Cardiac muscle cell (in vitro differentiated cells and primary cell): ENCODE measurements at regions not wholly inside any gene's neighbourhood (a gene's known extent, or its start where the extent isn't known, plus 50 kb on each side); places are given as distances from the start of the nearest gene placed in this dataset.
A peak's percentile ranks its signal among the peaks of the same experiment; 100 is the strongest.
"Not testable (repeated sequence)": the region's sequence is repeated elsewhere in the genome, so short reads cannot be mapped to it uniquely, and the experiment has no call there.

ENCODE experiments used
- DNase-seq, 2 donors: peaks; one replicate each; pipeline versions ENCODE4 v3.0.0 to v3.0.0-alpha.2; 2010 to 2017; ENCODE audit warnings: low read depth in 1 of 2, low spot score in 1 of 2
- H3K27ac ChIP-seq: fragments of 200-600 bp; sonication (generic); 2 replicates; pipeline ENCODE4 v1.5.1; 2016
- H3K27me3 ChIP-seq: fragments of 200-600 bp; sonication (generic); 2 replicates; pipeline ENCODE4 v1.6.0; 2016; ENCODE audit warnings: control low read depth
- H3K36me3 ChIP-seq: fragments of 200-600 bp; sonication (generic); 2 replicates; pipeline ENCODE4 v1.5.1; 2016; ENCODE audit warnings: control low read depth
- H3K4me1 ChIP-seq: fragments of 200-600 bp; sonication (generic); 2 replicates; pipeline ENCODE4 v1.8.1; 2017; ENCODE audit warnings: low read depth, mild to moderate bottlenecking, mixed run types
- H3K4me3 ChIP-seq: fragments of 200-600 bp; sonication (generic); 2 replicates; pipeline ENCODE4 v1.5.1; 2016; ENCODE audit warnings: mild to moderate bottlenecking
- H3K9me3 ChIP-seq: fragments of 200-600 bp; sonication (generic); 2 replicates; pipeline ENCODE4 v1.5.1; 2017; ENCODE audit warnings: low read depth, mild to moderate bottlenecking, control low read depth
- CTCF ChIP-seq: IDR thresholded peaks from 2 replicates; pipeline ENCODE4 v1.5.1; 2012; ENCODE audit warnings: low read depth, mild to moderate bottlenecking, low read length

GRCh38 chr10:128578766-128579165, 452.5 kb upstream of the MKI67 start:
- Histone ChIP-seq H3K4me1 (peaks cover 16% of the 10 kb centered on the region), H3K27me3 (no peaks in the 10 kb centered on the region), H3K4me3 (no peak overlapping the region), H3K27ac (no peak overlapping the region), H3K9me3 (no peaks in the 10 kb centered on the region), H3K36me3 (no peaks in the 10 kb centered on the region)
- DNase-seq, result no peak
- no peak for TF ChIP-seq CTCF

GRCh38 chr10:128579280-128579865, 453.1 kb upstream of the MKI67 start:
- peak in 1 of 2 donors; percentile 24 for DNase-seq
- Histone ChIP-seq H3K27ac (no peak overlapping the region), H3K27me3 (no peaks in the 10 kb centered on the region), H3K9me3 (no peaks in the 10 kb centered on the region), H3K4me1 (peaks cover 16% of the 10 kb centered on the region), H3K36me3 (no peaks in the 10 kb centered on the region), H3K4me3 (no peak overlapping the region)
- TF ChIP-seq CTCF, result no peak

GRCh38 chr10:128579901-128580300, 453.7 kb upstream of the MKI67 start:
- TF ChIP-seq CTCF, result no peak
- no peak for DNase-seq
- H3K36me3 ChIP-seq, result no peaks in the 10 kb centered on the region
- no peaks in the 10 kb centered on the region for H3K27me3 ChIP-seq
- H3K9me3 ChIP-seq, result no peaks in the 10 kb centered on the region
- peaks cover 16% of the 10 kb centered on the region for H3K4me1 ChIP-seq
- H3K27ac ChIP-seq, result no peak overlapping the region
- no peak overlapping the region for H3K4me3 ChIP-seq

GRCh38 chr10:128583125-128583524, 456.9 kb upstream of the MKI67 start:
- H3K4me1 ChIP-seq, result peaks cover 16% of the 10 kb centered on the region
- not testable (repeated sequence) for DNase-seq, H3K27ac ChIP-seq, H3K4me3 ChIP-seq, H3K9me3 ChIP-seq, H3K27me3 ChIP-seq, H3K36me3 ChIP-seq

- not testable (repeated sequence) for H3K27me3 ChIP-seq, H3K4me3 ChIP-seq, H3K9me3 ChIP-seq, H3K4me1 ChIP-seq, H3K36me3 ChIP-seq, DNase-seq, H3K27ac ChIP-seq
Measured at GRCh38 chr10:128586599-128586998, 460.4 kb upstream of the MKI67 start.

- DNase-seq, result no peak
- H3K36me3 ChIP-seq, result no peaks in the 10 kb centered on the region
- H3K27me3 ChIP-seq, result no peaks in the 10 kb centered on the region
- H3K4me1 ChIP-seq, result no peaks in the 10 kb centered on the region
- no peak for TF ChIP-seq CTCF
- H3K27ac ChIP-seq, result no peak overlapping the region
- no peak overlapping the region for H3K4me3 ChIP-seq
- no peaks in the 10 kb centered on the region for H3K9me3 ChIP-seq
Measured at GRCh38 chr10:128587689-128588088, 461.5 kb upstream of the MKI67 start.

- no peak overlapping the region for H3K4me3 ChIP-seq
- no peaks in the 10 kb centered on the region for H3K36me3 ChIP-seq
- no peak for TF ChIP-seq CTCF
- no peaks in the 10 kb centered on the region for H3K9me3 ChIP-seq
- no peaks in the 10 kb centered on the region for H3K27me3 ChIP-seq
- DNase-seq, result no peak
- H3K27ac ChIP-seq, result no peak overlapping the region
- H3K4me1 ChIP-seq, result no peaks in the 10 kb centered on the region
Measured at GRCh38 chr10:128588402-128588801, 462.2 kb upstream of the MKI67 start.
